ENCODE measurements at regions not wholly inside any gene's neighbourhood (a gene's known extent, or its start where the extent isn't known, plus 50 kb on each side); places are given as distances from the start of the nearest gene placed in this dataset.

- no peak overlapping the region for H3K4me3 ChIP-seq (ENCODE audit: low read length)
- no peak for TF ChIP-seq CTCF (conservative IDR thresholded peaks at IDR 0.05; ENCODE audit: low read depth, low read length)
- no peak for DNase-seq (ENCODE audit: low read depth)
Observed at GRCh38 chr14:26934151-26934550, 336.3 kb upstream of the NOVA1 start.

- no peak overlapping the region for H3K4me3 ChIP-seq (ENCODE audit: low read length)
- no peak for DNase-seq (ENCODE audit: low read depth)
- no peak for TF ChIP-seq CTCF (conservative IDR thresholded peaks at IDR 0.05; ENCODE audit: low read depth, low read length)
Observed at GRCh38 chr14:26935733-26936132, 337.9 kb upstream of the NOVA1 start.

- H3K4me3 ChIP-seq (ENCODE audit: low read length), result no peak overlapping the region
- TF ChIP-seq CTCF (conservative IDR thresholded peaks at IDR 0.05; ENCODE audit: low read depth, low read length), result no peak
- DNase-seq (ENCODE audit: low read depth), result no peak
Observed at GRCh38 chr14:26938054-26938453, 340.2 kb upstream of the NOVA1 start.

- DNase-seq (ENCODE audit: low read depth), result no peak
- TF ChIP-seq CTCF (conservative IDR thresholded peaks at IDR 0.05; ENCODE audit: low read depth, low read length), result no peak
- no peak overlapping the region for H3K4me3 ChIP-seq (ENCODE audit: low read length)
Observed at GRCh38 chr14:26939755-26940154, 341.9 kb upstream of the NOVA1 start.

- no peak for TF ChIP-seq CTCF (conservative IDR thresholded peaks at IDR 0.05; ENCODE audit: low read depth, low read length)
- H3K4me3 ChIP-seq (ENCODE audit: low read length), result no peak overlapping the region
- no peak for DNase-seq (ENCODE audit: low read depth)
Observed at GRCh38 chr14:26941521-26941920, 343.7 kb upstream of the NOVA1 start.

- DNase-seq (ENCODE audit: low read depth), result no peak
- H3K4me3 ChIP-seq (ENCODE audit: low read length), result no peak overlapping the region
- TF ChIP-seq CTCF (conservative IDR thresholded peaks at IDR 0.05; ENCODE audit: low read depth, low read length), result no peak
Observed at GRCh38 chr14:26947265-26947664, 349.4 kb upstream of the NOVA1 start.

GRCh38 chr14:26959437-26959836 is 361.6 kb upstream of the NOVA1 start:
- H3K4me3 ChIP-seq (ENCODE audit: low read length), result no peak overlapping the region

More at GRCh38 chr14:26959437-26959836, 361.6 kb upstream of the NOVA1 start:
- no peak for TF ChIP-seq CTCF (conservative IDR thresholded peaks at IDR 0.05; ENCODE audit: low read depth, low read length)
- no peak for DNase-seq (ENCODE audit: low read depth)
